H9 (cell line): ENCODE measurements at regions not wholly inside any gene's neighbourhood (a gene's known extent, or its start where the extent isn't known, plus 50 kb on each side); places are given as distances from the start of the nearest gene placed in this dataset.

Experiments used
- DNase-seq: peaks from one replicate; pipeline ENCODE4 v3.0.0-alpha.2; 2017
- H2AFZ ChIP-seq: one replicate; pipeline ENCODE4 v1.6.1; 2013; ENCODE audit warnings: mild to moderate bottlenecking, low read length, control low read depth, moderate library complexity
- H2AK5ac ChIP-seq: 2 replicates; pipeline ENCODE4 v1.6.1; 2013; ENCODE audit warnings: low read length, control low read depth, mixed read lengths; ENCODE audit not compliant: insufficient read length
- H2BK120ac ChIP-seq: one replicate; pipeline ENCODE4 v1.6.1; 2013; ENCODE audit warnings: low read depth, mild to moderate bottlenecking, low read length, control low read depth, inconsistent platforms; ENCODE audit not compliant: poor library complexity, severe bottlenecking
- H2BK12ac ChIP-seq: 2 replicates; pipeline ENCODE4 v1.6.1; 2013; ENCODE audit warnings: low read length, control low read depth, mixed read lengths, low read depth; ENCODE audit not compliant: insufficient read length
- H2BK15ac ChIP-seq: 2 replicates; pipeline ENCODE4 v1.6.1; 2013; ENCODE audit warnings: low read depth, low read length, control low read depth
- H2BK20ac ChIP-seq: one replicate; pipeline ENCODE4 v1.6.1; 2013; ENCODE audit warnings: low read depth, mild to moderate bottlenecking, low read length, control low read depth, inconsistent platforms; ENCODE audit not compliant: poor library complexity, severe bottlenecking
- H2BK5ac ChIP-seq: 2 replicates; pipeline ENCODE4 v1.6.1; 2013; ENCODE audit warnings: low read length, control low read depth, mixed read lengths; ENCODE audit not compliant: insufficient read length
- H3K14ac ChIP-seq: 2 replicates; pipeline ENCODE4 v1.6.1; 2013; ENCODE audit warnings: low read length, control low read depth; ENCODE audit not compliant: insufficient read depth
- H3K18ac ChIP-seq: 2 replicates; pipeline ENCODE4 v1.6.1; 2013; ENCODE audit warnings: low read depth, mild to moderate bottlenecking, mixed read lengths, low read length, control low read depth; ENCODE audit not compliant: insufficient read length
- H3K23ac ChIP-seq: 2 replicates; pipeline ENCODE4 v1.6.1; 2013; ENCODE audit warnings: low read length, control low read depth, mixed read lengths, low read depth; ENCODE audit not compliant: insufficient read length
- H3K23me2 ChIP-seq: 2 replicates; pipeline ENCODE4 v1.6.1; 2013; ENCODE audit warnings: low read depth, mild to moderate bottlenecking, mixed read lengths, low read length, control low read depth; ENCODE audit not compliant: insufficient read length, poor library complexity, severe bottlenecking
- H3K27ac ChIP-seq: 2 replicates; pipeline ENCODE4 v1.5.1; 2013; ENCODE audit warnings: low read length, control low read depth, mixed read lengths, low read depth; ENCODE audit not compliant: insufficient read length
- H3K27me3 ChIP-seq: 2 replicates; pipeline ENCODE4 v1.6.1; 2013; ENCODE audit warnings: low read length, control low read depth, inconsistent platforms; ENCODE audit not compliant: insufficient read depth
- H3K4ac ChIP-seq: 2 replicates; pipeline ENCODE4 v1.6.1; 2013; ENCODE audit warnings: low read depth, mild to moderate bottlenecking, control low read depth, inconsistent platforms, low read length, moderate library complexity
- H3K4me1 ChIP-seq: 2 replicates; pipeline ENCODE4 v1.6.1; 2013; ENCODE audit warnings: low read length, control low read depth, inconsistent platforms; ENCODE audit not compliant: insufficient read depth
- H3K4me2 ChIP-seq: 2 replicates; pipeline ENCODE4 v1.6.1; 2013; ENCODE audit warnings: low read length, control low read depth, mixed read lengths; ENCODE audit not compliant: insufficient read length, insufficient read depth
- H3K56ac ChIP-seq: 2 replicates; pipeline ENCODE4 v1.6.1; 2013; ENCODE audit warnings: low read depth, mild to moderate bottlenecking, mixed read lengths, low read length, control low read depth; ENCODE audit not compliant: insufficient read length
- H3K79me1 ChIP-seq: 2 replicates; pipeline ENCODE4 v1.6.1; 2013; ENCODE audit warnings: low read depth, mild to moderate bottlenecking, moderate library complexity, low read length, control low read depth, inconsistent platforms; ENCODE audit not compliant: insufficient read depth, poor library complexity, severe bottlenecking
- H3K79me2 ChIP-seq: 2 replicates; pipeline ENCODE4 v1.6.1; 2013; ENCODE audit warnings: low read length, control low read depth, inconsistent platforms; ENCODE audit not compliant: insufficient read depth
- H3K9ac ChIP-seq: 2 replicates; pipeline ENCODE4 v1.6.1; 2013; ENCODE audit warnings: low read length, control low read depth, mixed read lengths; ENCODE audit not compliant: insufficient read length; ENCODE audit errors: extremely low read depth
- H3K9me3 ChIP-seq: one replicate; pipeline ENCODE4 v1.6.1; 2013; ENCODE audit warnings: low read depth, low read length, inconsistent platforms; ENCODE audit not compliant: control insufficient read depth
- H3T11ph ChIP-seq: one replicate; pipeline ENCODE4 v1.6.1; 2013; ENCODE audit warnings: mild to moderate bottlenecking, low read length, control low read depth, inconsistent platforms
- H4K20me1 ChIP-seq: one replicate; pipeline ENCODE4 v1.6.1; 2013; ENCODE audit not compliant: control insufficient read depth, insufficient read length, insufficient read depth
- H4K5ac ChIP-seq: 2 replicates; pipeline ENCODE4 v1.6.1; 2013; ENCODE audit warnings: low read depth, mild to moderate bottlenecking, mixed read lengths, low read length, control low read depth; ENCODE audit not compliant: insufficient read length
- H4K8ac ChIP-seq: replicated peaks from 2 replicates; pipeline ENCODE4 v1.6.1; 2013; ENCODE audit warnings: low read length, control low read depth, mixed read lengths, low read depth; ENCODE audit not compliant: insufficient read length
- H4K91ac ChIP-seq: 2 replicates; pipeline ENCODE4 v1.6.1; 2013; ENCODE audit warnings: low read depth, mild to moderate bottlenecking, moderate library complexity, mixed read lengths, low read length, control low read depth; ENCODE audit not compliant: insufficient read length
- H3K27ac Mint-ChIP-seq, 3 experiments: 2 replicates in 2 of 3; 3 replicates in 1 of 3; pipeline ENCODE4 v1.8.0; 2020 to 2021; ENCODE audit warnings: mixed read lengths in 3 of 3, mild to moderate bottlenecking in 1 of 3, moderate library complexity in 1 of 3
- H3K27me3 Mint-ChIP-seq: 2 replicates; pipeline ENCODE4 v1.8.0; 2021; ENCODE audit warnings: low read depth, mild to moderate bottlenecking, moderate library complexity, mixed read lengths
- H3K36me3 Mint-ChIP-seq, 3 experiments: 2 replicates in 2 of 3; 3 replicates in 1 of 3; pipeline ENCODE4 v1.8.0; 2020 to 2021; ENCODE audit warnings: low read depth in 3 of 3, mixed read lengths in 3 of 3; ENCODE audit not compliant: insufficient read depth in 1 of 3
- H3K4me1 Mint-ChIP-seq, 2 experiments: 2 replicates each; pipeline ENCODE4 v1.8.0; 2020; ENCODE audit warnings: mixed read lengths in 2 of 2
- H3K4me3 Mint-ChIP-seq, 2 experiments: 2 replicates in 1 of 2; 3 replicates in 1 of 2; pipeline ENCODE4 v1.8.0; 2020 to 2021; ENCODE audit warnings: mild to moderate bottlenecking in 2 of 2, mixed read lengths in 2 of 2, moderate library complexity in 1 of 2
- H3K9me3 Mint-ChIP-seq, 2 experiments: 2 replicates in 1 of 2; 3 replicates in 1 of 2; pipeline ENCODE4 v1.8.0; 2020; ENCODE audit warnings: mild to moderate bottlenecking in 2 of 2, mixed read lengths in 2 of 2, moderate library complexity in 1 of 2
- CTCF ChIP-seq: fragments of 200-600 bp; sonication (generic); conservative IDR thresholded peaks from 3 replicates; pipeline ENCODE4 v1.8.0; 2021; ENCODE audit warnings: antibody characterized with exemption, mild to moderate bottlenecking
- WGBS: extraction: QIAGEN DNeasy Blood & Tissue Kit; methylation state at CpG from one replicate; pipeline ENCODE4 v1.1.7; 2013; ENCODE audit warnings: missing lambda C conversion rate, low lambda C conversion rate, mixed read lengths; ENCODE audit not compliant: insufficient read length; ENCODE audit errors: extremely low coverage; 5-methylcytosine and 5-hydroxymethylcytosine counted together

GRCh38 chr15:88708655-88709054, 69.8 kb downstream of the ISG20 start:
- Histone ChIP-seq H3K9ac (no peak overlapping the region), H3K4me1 (no peaks in the 10 kb centered on the region), H3K18ac (no peak overlapping the region), H2BK15ac (no peak overlapping the region), H2AFZ (no peak overlapping the region), H2BK5ac (no peak overlapping the region), H3K23ac (no peak overlapping the region), H3K14ac (no peak overlapping the region), H3K23me2 (peaks cover 5% of the 10 kb centered on the region), H2BK20ac (no peak overlapping the region), H3T11ph (no peak overlapping the region), H3K79me1 (no peaks in the 10 kb centered on the region), H3K56ac (no peak overlapping the region), H3K4me2 (no peak overlapping the region), H3K27me3 (peaks cover 3% of the 10 kb centered on the region; the same call in 1 of the 2 replicates), H3K79me2 (no peaks in the 10 kb centered on the region), H3K9me3 (no peaks in the 10 kb centered on the region), H4K91ac (no peak overlapping the region), H2BK12ac (no peak overlapping the region), H4K5ac (no peak overlapping the region), H2BK120ac (no peak overlapping the region), H2AK5ac (no peak overlapping the region), H3K4ac (no peak overlapping the region), H4K8ac (no peak overlapping the region), H3K27ac (no peak overlapping the region), H4K20me1 (no peaks in the 10 kb centered on the region)
- no peak for DNase-seq
- no CpG with 5 or more reads among the region's 8 CpGs for WGBS
- no peaks in the 10 kb centered on the region for H3K36me3 Mint-ChIP-seq
- H3K27me3 Mint-ChIP-seq = peaks cover 87% of the 10 kb centered on the region
- no peak overlapping the region for H3K4me3 Mint-ChIP-seq
- H3K27ac Mint-ChIP-seq = no peak overlapping the region
- H3K9me3 Mint-ChIP-seq = no peaks in the 10 kb centered on the region
- peaks cover 8 to 9% of the 10 kb centered on the region in 2 experiments for H3K4me1 Mint-ChIP-seq
- no peak for TF ChIP-seq CTCF
